Activated CD4-positive, CD25-positive, alpha-beta regulatory T cell treated with anti-CD3 and anti-CD28 coated beads, Interleukin-2, amount 50 U/mL, for 16 hours (primary cell): ENCODE measurements at regions not wholly inside any gene's neighbourhood (a gene's known extent, or its start where the extent isn't known, plus 50 kb on each side); places are given as distances from the start of the nearest gene placed in this dataset.

ENCODE experiments used
- DNase-seq: peaks from one replicate; pipeline ENCODE4 v3.0.0-alpha.2; 2020; ENCODE audit warnings: low read depth, low spot score

DNA sequence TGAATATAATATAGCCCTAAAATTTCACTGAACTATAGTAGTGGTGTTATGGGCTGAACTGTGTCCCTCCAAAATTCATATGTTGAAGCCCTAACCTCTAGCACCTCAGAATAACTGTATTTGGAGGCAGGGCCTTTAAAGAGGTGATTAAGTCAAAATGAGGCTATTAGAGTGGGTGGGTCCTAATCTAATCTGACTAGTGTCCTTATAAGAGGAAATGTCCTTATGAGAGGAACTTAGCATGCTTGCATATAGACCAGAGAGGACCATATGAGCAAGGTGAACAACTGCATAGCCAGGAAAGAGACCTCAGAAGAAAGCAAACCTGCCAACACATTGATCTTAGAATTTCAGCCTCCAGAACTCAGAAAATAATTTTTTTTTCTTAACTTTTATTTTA lies 238.4 kb downstream of the ZEB2 start:
- no peak for DNase-seq

DNA sequence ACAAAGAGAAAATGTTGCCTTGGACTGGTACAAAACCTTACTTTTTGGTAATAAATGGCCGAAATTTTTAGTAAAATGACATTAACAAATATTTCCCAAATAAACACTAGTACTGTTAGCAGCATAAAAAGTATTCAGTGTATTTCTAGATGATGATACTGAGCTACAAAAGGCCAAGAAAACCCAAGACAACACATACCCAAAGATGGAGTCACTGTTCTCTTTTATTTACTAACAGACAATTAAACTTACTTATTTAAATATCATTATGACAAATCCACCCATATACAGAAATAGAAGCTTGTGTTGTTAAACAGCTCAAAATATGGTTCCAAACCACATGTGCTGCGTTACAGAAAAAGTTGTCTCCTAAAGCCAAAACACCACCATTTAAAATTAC lies 239.9 kb downstream of the ZEB2 start:
- DNase-seq = no peak

DNA sequence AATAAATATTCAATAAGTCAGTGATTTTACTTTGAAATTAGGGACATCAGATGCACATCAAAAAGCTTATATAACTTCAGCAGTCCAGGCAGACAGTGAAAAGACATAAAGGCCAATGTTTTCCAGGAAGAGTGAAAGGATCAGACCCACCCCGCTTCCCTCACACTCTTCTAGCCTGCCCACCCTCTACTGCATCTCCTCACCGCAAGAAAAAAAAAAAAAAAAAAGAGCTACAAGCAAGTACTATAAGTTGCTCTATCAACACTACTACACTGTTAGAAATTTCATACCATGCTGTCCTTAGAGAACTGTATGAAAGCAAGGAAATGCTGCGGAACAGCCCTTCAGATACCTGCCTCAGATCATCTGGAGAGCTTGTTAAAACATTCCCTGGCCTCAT lies 240.8 kb downstream of the ZEB2 start:
- DNase-seq = no peak

DNA sequence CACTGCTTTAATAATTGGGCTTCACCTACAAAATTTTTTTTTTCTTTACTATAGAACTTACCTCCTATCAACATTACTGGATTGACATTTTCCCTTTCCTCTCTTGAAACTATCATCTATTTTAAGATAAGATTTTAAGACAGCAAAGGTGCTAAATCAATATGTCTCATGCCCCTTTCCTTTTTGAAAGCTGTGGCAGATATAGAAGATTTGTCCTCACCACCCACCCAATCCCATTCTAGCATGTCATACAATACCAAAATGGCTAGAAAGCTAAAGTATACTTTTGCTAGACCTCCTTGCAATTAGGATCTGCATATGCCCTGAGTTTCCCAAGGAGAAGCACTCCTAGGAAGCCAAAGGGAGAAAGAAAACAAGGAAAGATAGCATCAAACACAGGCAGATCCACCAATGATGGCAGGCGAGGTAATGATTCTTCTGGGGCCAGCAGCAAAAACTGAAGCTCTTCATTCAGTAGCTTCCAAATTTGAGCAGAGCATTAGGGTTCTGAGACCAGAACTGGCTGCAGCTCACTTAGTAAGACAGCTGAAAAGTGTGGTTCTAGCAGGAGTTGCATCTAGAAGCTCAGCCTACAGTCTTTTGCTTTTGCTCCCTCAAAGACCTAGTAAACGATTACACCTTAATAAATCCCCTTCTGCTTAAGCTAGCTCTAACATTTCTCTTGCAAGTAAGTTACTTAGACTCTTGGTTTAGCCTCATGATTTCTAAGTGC lies 242.1 kb downstream of the ZEB2 start:
- no peak for DNase-seq

DNA sequence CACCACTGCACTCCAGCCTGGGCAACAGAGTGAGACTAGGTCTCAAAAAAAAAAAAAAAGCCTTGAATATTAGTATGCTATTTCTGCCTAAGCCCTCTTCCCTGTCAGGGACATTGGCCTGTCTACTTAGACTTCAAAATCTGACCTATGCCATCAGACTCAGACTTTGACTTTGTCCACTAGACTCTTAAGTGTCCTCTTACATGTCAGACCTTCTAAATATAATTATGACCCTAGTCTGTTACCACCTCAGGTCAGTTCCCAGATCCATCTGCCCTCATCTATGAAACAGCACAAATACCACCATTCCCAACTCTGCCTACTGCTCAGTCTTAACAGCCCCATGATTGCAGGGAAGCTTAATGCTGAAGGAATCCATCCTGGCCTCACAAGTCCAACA lies 244.6 kb downstream of the ZEB2 start:
- no peak for DNase-seq

DNA sequence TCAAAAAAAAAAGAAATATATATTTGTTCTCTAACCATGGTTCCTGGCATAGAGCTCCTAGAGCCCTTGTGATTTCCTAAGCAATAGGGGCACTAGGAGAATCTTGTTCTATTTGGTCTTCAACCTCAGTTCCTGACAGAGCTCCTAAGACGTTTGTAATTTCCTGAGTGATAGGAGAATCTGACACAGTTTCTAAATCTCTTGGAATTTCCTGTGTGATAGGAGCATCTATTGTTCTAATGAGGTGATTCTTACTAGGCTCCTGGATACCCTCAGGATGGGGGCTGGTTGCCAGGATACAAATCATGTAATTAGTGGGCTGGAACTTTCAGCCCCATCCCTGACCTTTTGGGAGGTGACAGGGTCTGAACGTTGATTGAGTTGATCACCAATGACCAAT lies 245.8 kb downstream of the ZEB2 start:
- DNase-seq = no peak

DNA sequence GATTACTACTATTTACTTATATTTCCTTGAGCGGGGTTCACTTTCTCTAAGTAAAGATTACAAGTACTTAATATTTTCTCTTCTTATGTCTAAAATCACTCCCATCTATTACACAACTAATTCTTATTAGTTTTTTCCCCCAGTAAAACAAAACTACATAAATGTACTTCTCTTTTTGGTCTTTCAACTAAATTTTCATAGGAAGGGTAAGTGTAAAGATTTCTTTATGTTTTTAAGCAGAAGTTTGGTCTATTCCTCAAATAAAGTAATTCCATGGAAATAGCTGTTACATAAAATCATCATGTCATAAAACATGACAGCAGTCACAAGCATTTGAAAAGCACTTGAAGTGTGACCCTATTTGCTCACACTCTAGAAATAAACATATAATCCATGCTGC lies 249.0 kb downstream of the ZEB2 start:
- no peak for DNase-seq

DNA sequence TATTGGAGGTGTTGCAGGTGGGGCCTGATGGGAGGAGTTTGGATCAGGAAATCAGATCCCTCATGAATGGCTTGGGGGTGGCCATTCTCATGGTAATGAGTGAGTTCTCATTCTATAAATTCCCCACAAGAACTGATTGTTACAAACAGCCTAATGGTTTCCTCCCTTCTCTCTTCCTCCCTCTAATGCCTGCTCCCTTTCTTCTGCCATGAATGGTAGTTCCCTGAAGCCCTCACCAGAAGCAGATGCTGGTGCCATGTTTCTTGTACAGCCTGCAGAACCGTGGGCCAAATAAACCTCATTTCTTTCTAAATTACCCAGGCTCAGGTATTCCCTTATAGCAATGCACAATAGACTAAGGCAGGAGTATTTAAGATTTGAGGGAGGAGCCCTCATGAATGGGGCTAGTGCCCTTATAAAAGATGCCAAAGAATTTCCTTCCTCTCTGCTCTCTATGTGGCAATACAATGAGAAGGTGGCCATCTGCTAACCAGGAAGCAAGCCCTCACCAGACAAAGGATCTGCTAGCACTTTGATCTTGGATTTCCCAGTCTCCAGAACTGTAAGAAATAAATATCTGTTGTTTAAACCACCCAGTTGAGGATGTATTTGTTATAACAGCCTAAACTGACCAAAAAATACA lies 251.8 kb downstream of the ZEB2 start:
- DNase-seq = no peak

DNA sequence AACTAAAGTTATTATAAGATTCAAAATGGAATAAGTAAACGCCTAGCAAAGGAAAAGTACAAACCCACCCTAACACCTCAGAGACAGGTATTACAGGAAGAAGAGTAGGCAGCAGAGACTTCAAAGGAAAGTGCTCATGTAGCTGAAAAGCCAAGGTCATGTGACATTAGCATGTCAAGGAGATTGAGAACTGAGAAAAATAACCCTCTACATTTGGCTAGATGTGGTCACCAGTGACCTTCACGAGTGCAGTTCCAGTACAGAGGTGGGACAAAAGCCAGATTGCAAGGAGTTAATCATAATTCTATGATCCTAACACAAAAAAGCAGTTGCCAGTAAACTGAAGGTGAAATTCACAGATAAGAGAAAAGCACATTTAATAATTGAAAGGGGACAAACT lies 252.7 kb downstream of the ZEB2 start:
- DNase-seq = no peak

DNA sequence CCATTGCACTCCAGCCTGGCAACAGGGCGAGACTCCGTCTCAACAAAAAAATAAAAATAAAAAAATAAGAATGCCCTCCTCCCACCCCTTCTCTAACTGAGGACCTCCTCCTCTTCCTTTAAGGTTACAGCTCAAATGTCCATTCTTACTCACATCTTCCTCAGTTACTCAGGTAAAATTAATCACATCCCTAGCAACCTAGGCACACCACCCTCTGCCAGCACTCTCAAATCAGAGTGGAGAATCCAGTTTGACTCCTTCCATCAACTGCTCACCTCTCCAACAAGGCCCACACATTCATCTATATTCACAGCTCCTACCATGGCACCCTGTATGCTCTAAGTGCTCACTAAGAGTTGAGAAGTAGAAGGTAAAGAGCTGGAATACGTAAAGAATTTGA lies 254.3 kb downstream of the ZEB2 start:
- DNase-seq = no peak

DNA sequence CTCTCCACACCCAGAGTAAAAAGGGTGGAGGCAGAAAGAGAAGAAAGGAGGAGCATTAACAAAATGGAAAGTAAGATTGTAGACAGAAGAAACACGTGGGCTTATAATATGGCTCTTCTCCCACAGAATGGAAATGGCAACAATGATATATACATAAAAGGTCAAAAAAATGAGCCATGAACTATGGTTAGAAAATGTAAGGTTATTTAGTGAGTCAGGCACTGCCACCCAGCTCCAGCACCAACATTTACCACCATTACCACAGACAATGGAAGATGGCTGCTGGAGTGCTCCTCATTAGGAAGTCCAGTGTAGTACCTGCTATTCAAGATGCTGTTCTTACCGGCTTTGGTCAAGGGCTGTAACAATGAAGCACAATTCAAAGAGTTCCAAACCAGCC lies 258.0 kb downstream of the ZEB2 start:
- DNase-seq = no peak

DNA sequence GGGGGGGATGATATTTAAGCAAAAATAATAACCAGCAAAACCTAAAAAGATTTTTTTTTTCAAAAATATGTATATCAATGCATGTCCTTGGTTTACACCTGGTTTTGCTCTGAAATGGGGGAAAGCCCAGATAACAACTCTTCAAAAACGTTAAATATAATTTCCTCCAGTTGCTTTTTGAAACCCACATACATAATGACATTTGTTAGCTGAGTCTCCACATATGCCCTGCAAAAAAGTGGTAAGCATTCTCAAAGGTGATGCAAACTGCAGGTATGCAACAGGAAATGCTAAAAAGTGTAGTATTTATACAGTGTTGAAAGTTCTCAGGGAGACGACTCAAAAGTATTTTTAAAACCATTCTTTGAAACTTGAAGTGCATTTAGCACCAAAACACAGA lies 258.6 kb downstream of the ZEB2 start:
- no peak for DNase-seq

DNA sequence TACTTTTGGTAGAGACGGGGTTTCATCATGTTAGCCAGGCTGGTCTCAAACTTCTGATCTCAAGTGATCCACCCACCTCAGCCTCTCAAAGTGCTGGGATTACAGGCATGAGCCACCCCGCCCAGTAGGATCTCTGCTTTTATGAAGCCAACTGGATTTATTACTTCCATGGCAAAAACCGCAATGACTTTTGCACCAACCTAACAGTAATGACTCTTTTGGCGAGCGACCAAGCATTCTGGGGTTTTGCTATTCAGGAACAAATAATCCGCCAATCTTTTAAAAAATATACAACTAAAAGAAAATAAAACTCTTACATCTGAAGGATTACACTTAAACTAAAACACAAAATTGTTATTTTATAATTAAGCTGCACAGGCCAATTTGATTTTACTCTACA lies 260.6 kb downstream of the ZEB2 start:
- DNase-seq = no peak

DNA sequence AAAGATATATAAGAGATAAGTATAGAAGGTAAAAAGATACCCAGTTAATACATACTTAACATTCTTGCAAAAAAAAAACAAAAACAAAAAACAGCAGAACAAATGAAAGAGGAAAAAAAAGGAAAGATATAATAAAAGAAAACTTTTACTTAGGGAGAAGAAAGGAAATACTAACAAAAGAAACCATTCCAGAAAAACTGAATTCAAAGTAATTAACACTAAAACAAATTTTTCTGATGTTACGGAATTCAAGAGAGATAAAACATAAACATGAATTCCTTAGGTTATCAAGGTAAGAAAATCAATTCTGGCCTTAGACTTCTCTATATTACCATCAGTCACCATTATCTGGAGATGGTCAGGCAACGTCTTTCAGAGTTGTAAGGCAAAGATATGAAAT lies 261.8 kb downstream of the ZEB2 start:
- DNase-seq = no peak

DNA sequence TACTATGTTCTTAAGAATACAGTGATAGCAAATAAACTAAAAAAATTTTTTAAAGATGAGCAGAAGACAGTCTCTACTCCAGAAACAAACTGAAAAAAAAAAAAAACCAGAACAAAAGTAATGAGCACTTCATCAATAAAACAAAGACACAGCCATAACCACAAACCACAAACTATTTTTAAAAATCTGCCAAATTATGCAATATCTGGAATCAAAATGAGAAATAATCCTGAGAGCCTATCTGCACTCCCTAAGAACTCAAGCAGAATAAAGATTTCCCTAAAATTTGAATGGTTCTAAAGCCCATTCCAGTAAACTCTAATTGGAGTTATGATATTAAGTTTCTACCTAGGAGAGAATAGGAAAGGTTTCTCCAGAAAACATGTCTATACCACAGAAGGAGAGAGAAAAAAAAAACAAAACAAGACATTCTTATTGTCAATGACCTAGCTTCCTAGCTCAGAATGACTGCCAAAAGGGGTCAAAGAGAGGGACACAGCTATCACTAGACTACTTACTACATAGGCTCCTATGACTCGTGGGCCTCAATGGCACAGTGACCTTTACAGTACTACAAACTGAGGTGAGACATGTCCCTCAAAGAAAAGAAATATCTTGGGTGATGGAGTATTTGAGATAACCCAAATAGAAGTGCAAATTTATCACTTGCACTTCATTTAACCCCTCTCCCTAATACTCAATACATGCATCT lies 262.8 kb downstream of the ZEB2 start:
- DNase-seq = no peak

DNA sequence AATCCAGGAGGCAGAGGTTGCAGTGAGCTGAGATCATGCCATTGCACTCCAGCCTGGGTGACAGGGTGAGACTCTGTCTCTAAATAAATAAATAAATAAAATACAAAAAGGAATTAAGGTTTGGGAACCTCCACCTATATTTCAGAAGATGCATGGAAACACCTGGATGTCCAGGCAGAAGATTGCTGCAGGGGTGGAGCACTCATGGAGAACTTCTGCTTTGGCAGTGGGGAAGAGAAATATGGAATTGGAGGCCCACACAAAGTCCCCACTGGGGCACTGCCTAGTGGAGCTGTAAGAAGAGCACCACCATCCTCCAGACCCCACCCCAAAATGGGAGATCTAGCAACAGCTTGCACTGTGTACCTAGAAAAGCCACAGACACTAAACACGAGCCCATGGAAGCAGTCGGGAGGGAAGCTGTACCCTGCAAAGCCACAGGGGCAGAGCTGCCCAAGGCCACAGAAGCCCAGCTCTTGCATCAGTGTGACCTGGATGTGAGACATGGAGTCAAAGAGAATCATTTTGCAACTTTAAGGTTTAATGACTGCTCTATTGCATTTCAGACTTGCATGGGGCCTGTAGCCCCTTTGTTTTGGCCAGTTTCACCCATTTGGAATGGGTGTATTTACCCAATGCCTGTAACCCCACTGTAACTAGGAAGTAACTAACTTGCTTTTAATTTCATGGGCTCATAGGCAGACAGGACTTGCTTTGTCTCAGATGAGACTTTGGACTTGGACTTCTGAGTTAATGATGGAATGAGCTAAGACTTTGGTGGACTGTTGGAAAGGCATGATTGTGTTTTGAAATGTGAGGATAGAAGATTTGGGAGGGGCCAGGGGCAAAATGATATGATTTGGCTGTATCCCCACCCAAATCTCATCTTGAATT lies 265.3 kb downstream of the ZEB2 start:
- DNase-seq = no peak

DNA sequence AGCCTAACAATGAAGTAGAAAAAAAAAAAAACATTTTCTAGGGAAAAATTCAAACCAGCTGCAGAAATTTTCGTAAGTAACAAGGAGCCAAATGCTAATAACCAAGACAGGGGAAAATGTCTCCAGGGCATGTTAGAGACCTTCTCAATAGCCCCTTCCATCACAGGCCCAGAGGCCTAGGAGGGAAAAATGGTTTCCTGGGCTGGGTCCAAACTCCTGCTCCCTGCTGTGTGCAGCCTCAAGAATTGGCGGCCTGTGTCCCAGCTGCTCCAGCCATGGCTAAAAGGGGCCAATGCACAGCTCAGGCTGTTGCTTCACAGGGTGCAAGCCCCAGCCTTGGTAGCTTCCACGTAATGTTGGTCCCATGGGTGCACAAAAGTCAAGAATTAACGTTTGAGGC lies 266.2 kb downstream of the ZEB2 start:
- no peak for DNase-seq

DNA sequence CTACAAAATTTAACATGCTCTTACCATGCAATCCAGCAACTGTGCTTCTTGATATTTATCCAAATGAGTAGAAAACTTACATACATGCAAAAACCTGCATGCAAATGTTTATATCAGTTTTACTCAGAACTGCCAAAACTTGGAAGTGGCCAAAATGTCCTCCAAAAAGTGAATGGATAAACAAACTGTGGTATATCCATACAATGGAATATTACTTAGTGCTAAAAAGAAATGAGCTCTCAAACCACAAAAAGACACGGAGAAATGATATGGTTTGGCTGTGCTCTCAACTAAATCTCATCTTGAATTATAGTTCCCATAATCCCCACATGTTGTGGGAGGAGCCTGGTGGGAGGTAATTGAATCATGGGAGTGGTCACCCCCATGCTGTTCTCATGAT lies 267.2 kb downstream of the ZEB2 start:
- DNase-seq = no peak

DNA sequence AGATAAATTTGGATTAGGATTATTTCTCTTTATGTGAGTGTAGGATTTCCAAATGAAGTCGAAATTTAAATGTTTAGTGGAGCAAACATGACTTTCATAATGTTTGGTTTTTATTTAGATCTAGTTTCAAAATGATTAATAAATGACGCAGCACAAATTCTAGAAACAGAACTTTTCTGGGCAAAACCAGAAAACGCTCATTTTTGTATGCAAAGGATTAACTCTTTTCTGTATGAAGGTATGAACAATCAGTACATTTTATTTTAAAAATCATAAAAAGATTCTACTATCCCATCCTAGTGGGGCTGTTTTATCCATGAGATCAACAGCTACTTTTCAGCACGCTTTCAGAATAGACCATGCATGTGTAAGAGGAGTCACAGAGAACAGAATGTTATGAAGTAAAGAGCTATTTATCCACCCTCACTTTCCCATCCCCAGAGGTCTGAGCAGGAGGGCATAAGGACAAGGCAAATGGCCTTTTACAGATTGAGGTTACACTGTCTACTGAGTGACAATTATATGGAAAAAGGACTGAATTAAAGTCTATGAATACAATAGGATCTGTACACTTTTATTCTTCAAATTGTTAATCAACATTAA lies 270.8 kb downstream of the ZEB2 start:
- DNase-seq = no peak

DNA sequence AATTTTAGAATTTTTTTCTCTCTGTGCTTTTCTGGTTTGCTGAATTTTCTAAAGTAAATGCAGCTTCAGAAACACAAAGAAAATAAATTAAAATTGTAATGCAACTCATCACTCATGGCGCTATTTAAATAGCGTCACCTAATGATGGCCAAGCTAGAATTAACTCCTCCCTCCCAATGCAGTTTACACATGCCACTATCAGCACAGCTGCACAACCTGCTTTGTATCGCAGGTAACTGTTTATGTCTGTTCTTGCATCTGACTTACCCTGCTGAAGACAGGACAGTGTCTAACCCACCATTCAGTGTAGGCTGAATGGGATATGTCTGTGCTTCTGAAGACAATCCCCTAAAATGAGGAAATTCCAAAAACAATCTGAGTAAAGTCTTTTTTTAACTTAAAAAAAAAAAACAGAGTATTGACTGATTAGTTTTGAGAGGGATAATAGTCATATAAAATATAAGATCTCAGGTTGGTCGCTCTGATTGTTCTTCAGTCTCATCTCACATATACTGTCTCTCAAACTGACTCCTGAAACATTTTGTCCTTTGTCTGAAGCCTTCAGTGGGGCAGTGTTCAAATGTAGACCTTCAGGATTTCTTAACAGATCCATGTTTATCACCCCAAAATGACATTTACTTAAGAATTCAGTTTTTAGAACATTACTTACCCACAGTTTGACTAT lies 271.4 kb downstream of the ZEB2 start:
- DNase-seq = no peak

DNA sequence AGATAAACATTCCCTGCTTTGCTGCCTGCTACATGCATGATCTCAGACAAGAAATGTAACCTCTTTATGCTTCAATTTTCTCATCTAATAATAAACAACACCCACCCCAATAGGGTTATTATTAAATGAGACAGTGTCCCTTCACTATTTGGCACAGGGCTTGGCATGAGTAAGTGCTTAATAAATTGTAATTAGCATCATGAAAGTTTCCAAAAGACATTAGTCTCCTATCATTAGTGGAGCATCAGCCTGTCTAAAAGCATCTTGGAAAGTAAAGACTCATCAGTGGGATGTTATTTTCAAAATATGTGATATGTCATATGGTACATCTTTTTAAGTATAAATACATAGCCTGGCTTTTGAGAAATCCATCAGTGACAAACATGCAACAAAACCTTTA lies 275.0 kb downstream of the ZEB2 start:
- no peak for DNase-seq
